Left ventricle myocardium inferior (tissue), 1 donor: ENCODE measurements at regions not wholly inside any gene's neighbourhood (a gene's known extent, or its start where the extent isn't known, plus 50 kb on each side); places are given as distances from the start of the nearest gene placed in this dataset. TPM values are rescaled to one million over a fixed set of nuclear protein-coding genes. Genes with fewer than 3 reads are reported as not detected.

Experiments
- microRNA-seq: library from miRNA; unstranded; fragments of <30 nt; microRNA quantifications from one replicate; pipeline ENCODE4 v1.2.0, GENCODE V29; 2020
- donor health status: DM: no; HTN: yes; CAD: no; lungs with severe emphysema.

Small RNA genes lying in the stretch of these regions (microRNA-seq; reads per million reads assigned to microRNA genes)
- gene MIR4436B2 = not detected
